GM06990 (cell line): ENCODE measurements at regions not wholly inside any gene's neighbourhood (a gene's known extent, or its start where the extent isn't known, plus 50 kb on each side); places are given as distances from the start of the nearest gene placed in this dataset.

Experiments
- DNase-seq: peaks from one replicate; pipeline ENCODE4 v3.0.0-alpha.2; 2011; ENCODE audit not compliant: insufficient read length; ENCODE audit errors: extremely low read depth
- H3K27me3 ChIP-seq: replicated peaks from 2 replicates; pipeline ENCODE4 v1.6.0; 2011; ENCODE audit warnings: low read length; ENCODE audit not compliant: control insufficient read depth, insufficient read depth
- H3K36me3 ChIP-seq: 2 replicates; pipeline ENCODE4 v1.5.1; 2011; ENCODE audit warnings: low read length; ENCODE audit not compliant: control insufficient read depth, insufficient read depth
- H3K4me3 ChIP-seq: replicated peaks from 2 replicates; pipeline ENCODE4 v1.5.1; 2011; ENCODE audit warnings: low read depth, mild to moderate bottlenecking, control low read depth, low read length
- CTCF ChIP-seq: IDR thresholded peaks from 2 replicates; pipeline ENCODE4 v1.5.1; 2011; ENCODE audit warnings: low read length, control low read depth, mild to moderate bottlenecking, inconsistent platforms; ENCODE audit not compliant: insufficient read depth, poor library complexity, severe bottlenecking

DNA sequence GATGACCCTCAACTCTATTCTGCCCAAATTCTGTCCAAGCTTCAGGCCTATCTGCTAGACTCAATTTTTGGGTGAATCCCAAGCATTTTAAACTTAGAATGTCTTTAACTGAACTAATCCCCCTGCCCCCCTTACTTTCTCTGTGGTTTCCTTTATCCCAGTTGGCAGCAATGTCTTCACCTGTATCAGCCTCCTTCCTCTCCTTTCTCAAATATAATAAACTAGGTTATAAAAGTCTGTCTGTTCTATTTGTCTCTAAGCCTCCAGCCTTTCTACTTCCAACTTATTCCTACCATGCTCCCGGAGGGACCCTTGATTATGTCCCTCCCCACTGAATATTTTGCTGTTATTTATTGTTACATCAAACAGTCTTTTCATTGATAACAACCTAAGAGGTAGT, 375.5 kb upstream of the TRIB2 start:
- TF ChIP-seq CTCF: no peak
- H3K36me3 ChIP-seq: no peaks in the 10 kb centered on the region
- no peaks in the 10 kb centered on the region for H3K27me3 ChIP-seq
- H3K4me3 ChIP-seq: no peak overlapping the region
- DNase-seq: no peak

DNA sequence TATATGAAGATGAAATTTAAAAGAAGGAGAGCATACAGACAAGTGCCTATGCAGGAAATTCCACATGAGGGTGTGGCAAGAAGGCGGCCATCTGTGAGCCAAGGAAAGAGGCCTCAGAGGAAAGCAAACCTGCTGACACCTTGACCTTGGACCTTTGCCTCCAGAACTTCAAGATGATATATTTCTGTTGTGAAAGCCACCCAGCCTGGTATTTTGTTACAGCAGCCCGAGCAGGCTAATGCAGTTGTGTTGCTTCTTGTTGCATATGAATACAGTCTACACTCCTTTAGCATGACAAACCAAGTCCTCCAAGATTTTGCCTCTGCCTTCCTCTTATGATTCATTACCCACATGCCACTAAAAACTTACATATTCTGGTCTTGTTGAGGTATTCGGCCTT, 374.8 kb upstream of the TRIB2 start:
- Histone ChIP-seq H3K4me3 (no peak overlapping the region), H3K36me3 (no peaks in the 10 kb centered on the region), H3K27me3 (no peaks in the 10 kb centered on the region)
- TF ChIP-seq CTCF: no peak
- DNase-seq: no peak

GRCh38 chr2:12343141-12343540, 373.6 kb upstream of the TRIB2 start:
- no peak overlapping the region for H3K4me3 ChIP-seq
- TF ChIP-seq CTCF: no peak
- no peak for DNase-seq

DNA sequence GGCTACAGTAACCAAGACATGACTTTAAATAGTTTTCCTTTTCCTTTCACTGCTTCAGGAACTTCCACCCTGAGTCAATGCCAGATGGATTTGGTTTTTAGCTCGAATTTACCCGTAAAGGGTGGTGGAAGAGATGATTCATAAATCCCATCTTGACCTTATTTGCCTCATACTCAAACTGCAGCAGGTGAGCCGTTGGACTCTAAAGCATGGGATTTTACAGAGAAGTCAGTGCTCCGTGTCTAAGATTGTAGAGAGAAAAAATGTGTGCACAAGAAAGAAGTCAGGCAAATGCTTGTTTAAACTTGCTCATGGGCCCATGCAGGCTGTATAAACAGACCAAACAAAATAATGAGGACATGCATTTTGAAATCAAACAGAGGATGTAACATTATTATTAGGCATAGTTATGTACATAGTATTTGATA, 369.7 kb upstream of the TRIB2 start:
- Histone ChIP-seq H3K4me3 (no peak overlapping the region), H3K27me3 (no peaks in the 10 kb centered on the region), H3K36me3 (no peaks in the 10 kb centered on the region)
- TF ChIP-seq CTCF: no peak
- DNase-seq: no peak

More at GRCh38 chr2:12343141-12343540, 373.6 kb upstream of the TRIB2 start:
- H3K27me3 ChIP-seq: no peaks in the 10 kb centered on the region
- no peaks in the 10 kb centered on the region for H3K36me3 ChIP-seq

- no peaks in the 10 kb centered on the region for H3K27me3 ChIP-seq
- no peak for DNase-seq
- TF ChIP-seq CTCF: no peak
- H3K4me3 ChIP-seq: no peak overlapping the region
- no peaks in the 10 kb centered on the region for H3K36me3 ChIP-seq
These were observed 368.5 kb upstream of the TRIB2 start for GRCh38 chr2:12348216-12348615.

DNA sequence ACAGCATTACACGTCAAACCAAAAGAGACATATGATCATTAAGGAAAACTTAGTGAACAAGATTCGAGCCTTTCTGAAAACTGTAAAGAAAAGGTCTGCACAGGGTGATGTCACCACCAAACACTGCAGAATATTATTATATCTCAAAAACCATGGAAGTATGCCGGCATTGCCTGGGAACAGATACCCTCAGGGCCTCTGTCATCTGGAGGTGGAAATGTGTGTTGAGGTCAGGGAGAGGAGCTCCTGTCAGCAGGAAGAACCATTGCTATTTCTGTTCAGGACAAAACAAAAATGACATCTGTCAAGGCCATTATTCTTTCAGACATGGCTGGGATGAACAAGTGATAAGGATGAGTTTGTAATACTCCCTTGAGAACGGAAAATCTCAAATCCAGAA, 365.9 kb upstream of the TRIB2 start:
- no peak for TF ChIP-seq CTCF
- Histone ChIP-seq H3K4me3 (no peak overlapping the region), H3K27me3 (no peaks in the 10 kb centered on the region), H3K36me3 (no peaks in the 10 kb centered on the region)
- DNase-seq: no peak
